OCI-LY3 (cell line): ENCODE measurements at regions not wholly inside any gene's neighbourhood (a gene's known extent, or its start where the extent isn't known, plus 50 kb on each side); places are given as distances from the start of the nearest gene placed in this dataset.

Experiments used
- CTCF ChIP-seq: fragments of 200-600, 300-600 bp; sonication (generic); IDR thresholded peaks from 2 replicates; pipeline ENCODE4 v1.5.1; 2014; ENCODE audit warnings: antibody characterized with exemption, low read length, low read depth
- EZH2phosphoT487 ChIP-seq: fragments of 200-600 bp; shearing (Covaris generic); IDR thresholded peaks from 2 replicates; pipeline ENCODE4 v1.6.1; 2018; ENCODE audit warnings: antibody characterized with exemption, mixed run types, low read depth

- TF ChIP-seq CTCF: no peak
- TF ChIP-seq EZH2phosphoT487: no peak
These were observed 151.2 kb upstream of the ADRA1B start for GRCh38 chr5:159765135-159765433.
